ENCODE measurements at regions not wholly inside any gene's neighbourhood (a gene's known extent, or its start where the extent isn't known, plus 50 kb on each side); places are given as distances from the start of the nearest gene placed in this dataset.
"Not testable (repeated sequence)": the region's sequence is repeated elsewhere in the genome, so short reads cannot be mapped to it uniquely, and the experiment has no call there.

DNA sequence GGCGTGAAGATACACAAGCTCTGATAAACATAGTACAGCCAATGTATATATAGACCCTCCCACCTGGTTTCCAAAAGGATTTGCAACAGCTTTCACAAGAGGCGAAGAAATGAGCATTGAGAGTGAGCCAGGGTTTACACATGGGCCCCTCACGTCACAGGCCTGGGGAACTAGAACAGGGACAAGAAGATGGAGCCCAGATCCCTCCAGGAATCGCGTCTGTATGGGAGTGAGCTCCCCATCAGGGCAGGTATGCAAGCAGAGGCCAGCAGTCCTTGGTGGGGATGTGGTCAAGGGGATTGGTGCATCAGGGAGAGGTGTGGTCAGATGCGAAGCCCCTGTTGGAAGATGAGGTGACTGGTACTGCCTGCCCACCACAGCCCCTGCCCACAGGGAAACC, 75.9 kb downstream of the KCNJ18 start:
- not testable (repeated sequence) for H2BK5ac ChIP-seq (ENCODE audit: insufficient read length, low read length); H3K27me3 ChIP-seq (ENCODE audit: insufficient read depth, low read length); H3K4ac ChIP-seq (ENCODE audit: low read depth, low read length); H3K23ac ChIP-seq (ENCODE audit: insufficient read length, low read depth, low read length); H3K4me1 Mint-ChIP-seq; H4K20me1 ChIP-seq (ENCODE audit: control insufficient read depth, insufficient read depth, insufficient read length); H3K9ac ChIP-seq (ENCODE audit: extremely low read depth, insufficient read length, low read length); H3K27ac ChIP-seq (ENCODE audit: insufficient read length, low read depth, low read length); H3T11ph ChIP-seq (ENCODE audit: low read length); H3K27me3 Mint-ChIP-seq (ENCODE audit: low read depth); H3K4me3 Mint-ChIP-seq; H2BK15ac ChIP-seq (ENCODE audit: low read depth, low read length); H3K14ac ChIP-seq (ENCODE audit: insufficient read depth, low read length); H4K8ac ChIP-seq (replicated peaks; ENCODE audit: insufficient read length, low read depth, low read length); H2BK20ac ChIP-seq (ENCODE audit: low read depth, low read length, poor library complexity, severe bottlenecking); H4K91ac ChIP-seq (ENCODE audit: insufficient read length, low read depth, low read length); H3K27ac Mint-ChIP-seq; H3K4me1 ChIP-seq (ENCODE audit: insufficient read depth, low read length); DNase-seq; H3K56ac ChIP-seq (ENCODE audit: insufficient read length, low read depth, low read length); H2BK120ac ChIP-seq (ENCODE audit: low read depth, low read length, poor library complexity, severe bottlenecking); H2AFZ ChIP-seq (ENCODE audit: low read length); H2AK5ac ChIP-seq (ENCODE audit: insufficient read length, low read length); H3K23me2 ChIP-seq (ENCODE audit: insufficient read length, low read depth, low read length, poor library complexity, severe bottlenecking); H3K79me1 ChIP-seq (ENCODE audit: insufficient read depth, low read depth, low read length, poor library complexity, severe bottlenecking); H2BK12ac ChIP-seq (ENCODE audit: insufficient read length, low read depth, low read length); H4K5ac ChIP-seq (ENCODE audit: insufficient read length, low read depth, low read length); H3K18ac ChIP-seq (ENCODE audit: insufficient read length, low read depth, low read length); H3K79me2 ChIP-seq (ENCODE audit: insufficient read depth, low read length); H3K4me2 ChIP-seq (ENCODE audit: insufficient read depth, insufficient read length, low read length)
- peaks cover 54% of the 10 kb centered on the region for H3K9me3 ChIP-seq (ENCODE audit: control insufficient read depth, low read depth, low read length)
- no CpG with 5 or more reads among the region's 6 CpGs for WGBS (ENCODE audit: extremely low coverage, insufficient read length, low lambda C conversion rate)
- H3K9me3 Mint-ChIP-seq = peaks cover 71 to 79% of the 10 kb centered on the region in 2 experiments
- peaks cover 5 to 22% (median 19%) of the 10 kb centered on the region in 3 experiments for H3K36me3 Mint-ChIP-seq (ENCODE audit: insufficient read depth in 1 of 3, low read depth in 3 of 3)

DNA sequence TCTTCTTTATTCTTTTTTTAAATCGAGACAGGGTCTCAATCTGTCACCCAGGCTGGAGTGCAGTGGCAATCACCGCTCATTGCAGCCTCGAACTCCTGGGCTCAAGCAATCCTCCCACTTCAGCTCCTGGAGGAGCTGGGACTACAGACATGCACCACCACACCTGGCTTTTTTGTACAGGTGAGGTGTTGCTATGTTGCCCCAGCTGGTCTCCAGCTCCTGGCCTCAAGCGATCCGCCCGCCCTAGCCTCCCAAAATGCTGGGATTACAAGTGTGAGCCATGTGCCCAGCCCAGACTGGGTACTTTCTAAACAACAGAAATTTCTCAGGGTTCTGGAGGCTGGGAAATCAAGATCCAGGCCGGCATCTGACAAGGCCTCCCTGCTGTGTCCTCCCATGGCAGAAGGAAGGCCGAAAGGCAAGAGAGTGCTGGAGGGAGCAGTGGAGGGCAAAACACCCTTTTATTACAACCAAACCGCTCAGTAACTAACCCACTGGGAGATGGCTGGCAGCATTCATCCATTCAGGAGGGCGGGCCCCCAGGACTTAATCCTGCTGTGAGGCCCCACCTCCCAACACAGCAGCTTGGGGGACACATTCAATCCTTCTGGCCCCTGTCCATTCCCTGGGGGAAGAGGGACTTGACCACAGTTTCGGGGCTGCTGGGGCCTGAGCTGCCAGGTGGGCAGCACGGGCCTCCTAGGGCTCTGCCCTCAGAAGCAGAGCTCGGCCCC, 76.6 kb downstream of the KCNJ18 start:
- not testable (repeated sequence) for H2BK5ac ChIP-seq (ENCODE audit: insufficient read length, low read length); H3K27ac Mint-ChIP-seq; H2BK12ac ChIP-seq (ENCODE audit: insufficient read length, low read depth, low read length); H3K56ac ChIP-seq (ENCODE audit: insufficient read length, low read depth, low read length); H4K5ac ChIP-seq (ENCODE audit: insufficient read length, low read depth, low read length); DNase-seq; H2AFZ ChIP-seq (ENCODE audit: low read length); H2BK15ac ChIP-seq (ENCODE audit: low read depth, low read length); H4K20me1 ChIP-seq (ENCODE audit: control insufficient read depth, insufficient read depth, insufficient read length); H3K4me2 ChIP-seq (ENCODE audit: insufficient read depth, insufficient read length, low read length); H3T11ph ChIP-seq (ENCODE audit: low read length); H3K23ac ChIP-seq (ENCODE audit: insufficient read length, low read depth, low read length); H3K23me2 ChIP-seq (ENCODE audit: insufficient read length, low read depth, low read length, poor library complexity, severe bottlenecking); H3K4me1 ChIP-seq (ENCODE audit: insufficient read depth, low read length); H4K8ac ChIP-seq (replicated peaks; ENCODE audit: insufficient read length, low read depth, low read length); H3K27me3 Mint-ChIP-seq (ENCODE audit: low read depth); H3K79me1 ChIP-seq (ENCODE audit: insufficient read depth, low read depth, low read length, poor library complexity, severe bottlenecking); H2AK5ac ChIP-seq (ENCODE audit: insufficient read length, low read length); H2BK120ac ChIP-seq (ENCODE audit: low read depth, low read length, poor library complexity, severe bottlenecking); H3K9ac ChIP-seq (ENCODE audit: extremely low read depth, insufficient read length, low read length); H3K27ac ChIP-seq (ENCODE audit: insufficient read length, low read depth, low read length); H3K14ac ChIP-seq (ENCODE audit: insufficient read depth, low read length); H3K27me3 ChIP-seq (ENCODE audit: insufficient read depth, low read length); H3K79me2 ChIP-seq (ENCODE audit: insufficient read depth, low read length); H3K4me1 Mint-ChIP-seq; H3K18ac ChIP-seq (ENCODE audit: insufficient read length, low read depth, low read length); H3K4ac ChIP-seq (ENCODE audit: low read depth, low read length); H3K4me3 Mint-ChIP-seq; H4K91ac ChIP-seq (ENCODE audit: insufficient read length, low read depth, low read length); H2BK20ac ChIP-seq (ENCODE audit: low read depth, low read length, poor library complexity, severe bottlenecking)
- no CpG with 5 or more reads among the region's 13 CpGs for WGBS (ENCODE audit: extremely low coverage, insufficient read length, low lambda C conversion rate)
- Mint-ChIP-seq H3K9me3 (peaks cover 73 to 79% of the 10 kb centered on the region in 2 experiments), H3K36me3 (ENCODE audit: insufficient read depth in 1 of 3, low read depth in 3 of 3) (peaks cover 5 to 21% (median 17%) of the 10 kb centered on the region in 3 experiments)
- peaks cover 59% of the 10 kb centered on the region for H3K9me3 ChIP-seq (ENCODE audit: control insufficient read depth, low read depth, low read length)
